AG08395 (cell line): ENCODE measurements at regions not wholly inside any gene's neighbourhood (a gene's known extent, or its start where the extent isn't known, plus 50 kb on each side); places are given as distances from the start of the nearest gene placed in this dataset.

Experiments
- DNase-seq: peaks from one replicate; pipeline ENCODE4 v3.0.0; 2012; ENCODE audit warnings: mixed read lengths, low spot score

- DNase-seq, result no peak
Measured at GRCh38 chr1:219521325-219521724, 91.6 kb downstream of the ZC3H11B start.

GRCh38 chr1:219520241-219520640 is 92.7 kb downstream of the ZC3H11B start:
- DNase-seq, result no peak

- DNase-seq, result no peak
Measured at GRCh38 chr1:219518907-219519248, 94.0 kb downstream of the ZC3H11B start.

GRCh38 chr1:219518168-219518906 is 94.6 kb downstream of the ZC3H11B start:
- peak; percentile 44 for DNase-seq

- no peak for DNase-seq
Measured at GRCh38 chr1:219517031-219517430, 95.9 kb downstream of the ZC3H11B start.

GRCh38 chr1:219514728-219515127 is 98.2 kb downstream of the ZC3H11B start:
- DNase-seq, result no peak

- DNase-seq, result peak; percentile 2
Measured at GRCh38 chr1:219507437-219507836, 105.5 kb downstream of the ZC3H11B start.

- no peak for DNase-seq
Measured at GRCh38 chr1:219506936-219507335, 106.0 kb downstream of the ZC3H11B start.

- no peak for DNase-seq
Measured at GRCh38 chr1:219506473-219506899, 106.4 kb downstream of the ZC3H11B start.

- DNase-seq, result no peak
Measured at GRCh38 chr1:219505886-219506285, 107.0 kb downstream of the ZC3H11B start.

- DNase-seq, result no peak
Measured at GRCh38 chr1:219503604-219504003, 109.3 kb downstream of the ZC3H11B start.

- no peak for DNase-seq
Measured at GRCh38 chr1:219500327-219500897, 112.5 kb downstream of the ZC3H11B start.

GRCh38 chr1:219498666-219499065 is 114.2 kb downstream of the ZC3H11B start:
- DNase-seq, result peak; percentile 9

- DNase-seq, result no peak
Measured at GRCh38 chr1:219495737-219496408, 117.0 kb downstream of the ZC3H11B start.

- DNase-seq, result no peak
Measured at GRCh38 chr1:219492717-219493116, 120.2 kb downstream of the ZC3H11B start.

GRCh38 chr1:219490566-219490965 is 122.3 kb downstream of the ZC3H11B start:
- no peak for DNase-seq

GRCh38 chr1:219489636-219490035 is 123.3 kb downstream of the ZC3H11B start:
- no peak for DNase-seq

GRCh38 chr1:219488275-219488674 is 124.6 kb downstream of the ZC3H11B start:
- DNase-seq, result no peak

GRCh38 chr1:219483530-219483929 is 129.4 kb downstream of the ZC3H11B start:
- DNase-seq, result no peak

GRCh38 chr1:219480011-219480410 is 132.9 kb downstream of the ZC3H11B start:
- no peak for DNase-seq

- DNase-seq, result no peak
Measured at GRCh38 chr1:219478811-219479210, 134.1 kb downstream of the ZC3H11B start.

GRCh38 chr1:219477861-219478260 is 135.0 kb downstream of the ZC3H11B start:
- DNase-seq, result no peak

- no peak for DNase-seq
Measured at GRCh38 chr1:219476716-219477115, 136.2 kb downstream of the ZC3H11B start.
